GM23338 (cell line): ENCODE measurements at regions not wholly inside any gene's neighbourhood (a gene's known extent, or its start where the extent isn't known, plus 50 kb on each side); places are given as distances from the start of the nearest gene placed in this dataset.
A peak's percentile ranks its signal among the peaks of the same experiment; 100 is the strongest.

Experiments used
- ATAC-seq: fragments of 200-7000 bp; cut with Tn5 transposase; 3 replicates; pipeline ENCODE4 v1.9.1; 2020
- DNase-seq: peaks from one replicate; pipeline ENCODE4 v3.0.0-alpha.2; 2015; ENCODE audit warnings: low spot score
- H2AFZ ChIP-seq: fragments of 200-600 bp; sonication (generic); 2 replicates; pipeline ENCODE4 v1.8.0; 2016; ENCODE audit warnings: antibody characterized with exemption, mild to moderate bottlenecking, moderate library complexity
- H3F3A ChIP-seq: fragments of 200-600 bp; sonication (generic); replicated peaks from 2 replicates; pipeline ENCODE4 v1.8.0; 2017; ENCODE audit warnings: antibody characterized with exemption, mixed run types, low read depth
- H3K27ac ChIP-seq: fragments of 200-600 bp; sonication (generic); 2 replicates; pipeline ENCODE4 v1.6.1; 2016; ENCODE audit warnings: low read depth
- H3K27me3 ChIP-seq: fragments of 200-600 bp; sonication (generic); 2 replicates; pipeline ENCODE4 v1.8.0; 2016; ENCODE audit warnings: mild to moderate bottlenecking, mixed run types, moderate library complexity; ENCODE audit not compliant: insufficient read depth
- H3K36me3 ChIP-seq: fragments of 200-600 bp; sonication (generic); 2 replicates; pipeline ENCODE4 v1.8.0; 2016; ENCODE audit warnings: mild to moderate bottlenecking; ENCODE audit not compliant: insufficient read depth
- H3K4me1 ChIP-seq: fragments of 200-600 bp; sonication (generic); 2 replicates; pipeline ENCODE4 v1.8.0; 2016; ENCODE audit warnings: mild to moderate bottlenecking, moderate library complexity; ENCODE audit not compliant: insufficient read depth
- H3K4me2 ChIP-seq: fragments of 200-600 bp; sonication (generic); 2 replicates; pipeline ENCODE4 v1.7.1; 2017; ENCODE audit warnings: mixed run types
- H3K4me3 ChIP-seq: fragments of 200-600 bp; sonication (generic); 2 replicates; pipeline ENCODE4 v1.6.1; 2016; ENCODE audit warnings: mixed run types
- H3K79me2 ChIP-seq: fragments of 200-600 bp; sonication (generic); replicated peaks from 2 replicates; pipeline ENCODE4 v1.8.0; 2017; ENCODE audit warnings: mild to moderate bottlenecking; ENCODE audit not compliant: insufficient read depth
- H3K9me2 ChIP-seq: fragments of 200-600 bp; sonication (generic); 2 replicates; pipeline ENCODE4 v1.8.0; 2017; ENCODE audit not compliant: insufficient read depth
- H4K20me1 ChIP-seq: fragments of 200-600 bp; sonication (generic); replicated peaks from 2 replicates; pipeline ENCODE4 v1.8.0; 2017; ENCODE audit warnings: mild to moderate bottlenecking; ENCODE audit not compliant: insufficient read depth
- H3K27ac Mint-ChIP-seq: 2 replicates; pipeline ENCODE4 v1.8.0; 2020; ENCODE audit warnings: inconsistent platforms, mild to moderate bottlenecking, moderate library complexity, mixed read lengths
- H3K27me3 Mint-ChIP-seq: 3 replicates; pipeline ENCODE4 v1.8.0; 2022; ENCODE audit warnings: low read depth, mild to moderate bottlenecking, moderate library complexity, mixed read lengths, inconsistent platforms; ENCODE audit not compliant: insufficient read depth, poor library complexity
- H3K36me3 Mint-ChIP-seq: 3 replicates; pipeline ENCODE4 v1.8.0; 2021; ENCODE audit warnings: low read depth, mild to moderate bottlenecking, inconsistent platforms, moderate library complexity, mixed read lengths
- H3K4me1 Mint-ChIP-seq: 3 replicates; pipeline ENCODE4 v1.8.0; 2020; ENCODE audit warnings: mild to moderate bottlenecking, inconsistent platforms, mixed read lengths
- H3K4me3 Mint-ChIP-seq: 3 replicates; pipeline ENCODE4 v1.8.0; 2021; ENCODE audit warnings: moderate library complexity, mild to moderate bottlenecking, inconsistent platforms, mixed read lengths
- H3K9me3 Mint-ChIP-seq: 3 replicates; pipeline ENCODE4 v1.8.0; 2020; ENCODE audit warnings: moderate library complexity, mild to moderate bottlenecking, inconsistent platforms, mixed read lengths
- CREB1 ChIP-seq: fragments of 250-450 bp; sonication (Bioruptor Pico); IDR thresholded peaks from 2 replicates; pipeline ENCODE4 v1.5.0; 2020; ENCODE audit warnings: low read depth, mild to moderate bottlenecking, moderate library complexity
- CTCF ChIP-seq, 2 experiments: fragments of 200-600 bp in 1 of 2; sonication (generic) in 1 of 2; conservative IDR thresholded peaks; 2 replicates each; pipeline versions ENCODE4 v1.5.1 to v1.6.1; 2016 to 2017; ENCODE audit warnings: antibody characterized with exemption in 2 of 2, low read depth in 2 of 2, mild to moderate bottlenecking in 2 of 2, moderate library complexity in 1 of 2
- ETS1 ChIP-seq: IDR thresholded peaks from 2 replicates; pipeline ENCODE4 v1.6.1; 2016; ENCODE audit warnings: antibody characterized with exemption
- EZH2 ChIP-seq: fragments of 200-600 bp; sonication (generic); IDR thresholded peaks from one replicate; pipeline ENCODE4 v1.8.0; 2017; ENCODE audit warnings: antibody characterized with exemption, mild to moderate bottlenecking, low read depth; ENCODE audit not compliant: unreplicated experiment
- EZH2phosphoT487 ChIP-seq: fragments of 200-600 bp; sonication (generic); IDR thresholded peaks from one replicate; pipeline ENCODE4 v1.8.1; 2018; ENCODE audit warnings: antibody characterized with exemption; ENCODE audit not compliant: unreplicated experiment
- JUNB ChIP-seq: IDR thresholded peaks from one replicate; pipeline ENCODE4 v1.6.1; 2016; ENCODE audit warnings: antibody characterized with exemption; ENCODE audit not compliant: unreplicated experiment
- NANOG ChIP-seq: IDR thresholded peaks from 2 replicates; pipeline ENCODE4 v1.6.1; 2016; ENCODE audit warnings: antibody characterized with exemption, borderline replicate concordance
- POLR2AphosphoS5 ChIP-seq: IDR thresholded peaks from 2 replicates; pipeline ENCODE4 v1.6.1; 2016; ENCODE audit warnings: antibody characterized with exemption, low read depth
- REST ChIP-seq: IDR thresholded peaks from one replicate; pipeline ENCODE4 v1.6.1; 2018; ENCODE audit warnings: antibody characterized with exemption; ENCODE audit not compliant: unreplicated experiment
- STAT1 ChIP-seq: IDR thresholded peaks from one replicate; pipeline ENCODE4 v1.6.1; 2016; ENCODE audit warnings: antibody characterized with exemption; ENCODE audit not compliant: unreplicated experiment
- ZNF114 ChIP-seq: fragments of 250-450 bp; sonication (Bioruptor Pico); IDR thresholded peaks from 2 replicates; pipeline ENCODE4 v1.5.0; 2020; ENCODE audit warnings: mild to moderate bottlenecking, moderate library complexity
- ZNF331 ChIP-seq: fragments of 250-450 bp; sonication (Bioruptor Pico); IDR thresholded peaks from 2 replicates; pipeline ENCODE4 v1.5.0; 2020; ENCODE audit warnings: low read depth, mild to moderate bottlenecking, moderate library complexity

GRCh38 chr12:86724716-86725115, 468.5 kb upstream of the MGAT4C start (continued):
- TF ChIP-seq REST (no peak), ZNF114 (CRISPR knock-in tag) (no peak), EZH2 (no peak), CTCF (conservative IDR thresholded peaks at IDR 0.05; ENCODE audit: low read depth in 2 of 2) (no peak), CREB1 (CRISPR knock-in tag) (no peak), NANOG (no peak), JUNB (no peak), POLR2AphosphoS5 (no peak), ETS1 (no peak), EZH2phosphoT487 (no peak), ZNF331 (CRISPR knock-in tag) (no peak), STAT1 (no peak)

GRCh38 chr12:86723326-86723725, 467.1 kb upstream of the MGAT4C start:
- Mint-ChIP-seq H3K27me3 (no peaks in the 10 kb centered on the region), H3K4me1 (peaks cover 8% of the 10 kb centered on the region), H3K9me3 (no peaks in the 10 kb centered on the region), H3K36me3 (no peaks in the 10 kb centered on the region), H3K27ac (peak overlapping the region; percentile 96), H3K4me3 (no peak overlapping the region)
- Histone ChIP-seq H3K36me3 (no peaks in the 10 kb centered on the region), H2AFZ (peak overlapping the region; percentile 24; the same call in 1 of the 2 replicates), H3K27me3 (no peaks in the 10 kb centered on the region), H3K4me3 (no peak overlapping the region), H3K9me2 (no peaks in the 10 kb centered on the region), H3K27ac (no peak overlapping the region), H3F3A (no peaks in the 10 kb centered on the region), H4K20me1 (no peaks in the 10 kb centered on the region), H3K79me2 (no peaks in the 10 kb centered on the region), H3K4me2 (no peak overlapping the region), H3K4me1 (no peaks in the 10 kb centered on the region)
- DNase-seq (no peak), ATAC-seq (no peak)
- TF ChIP-seq EZH2phosphoT487 (no peak), CREB1 (CRISPR knock-in tag) (0 out of 2 replicates have a peak, but pooled peaks have one; percentile 6)
